Natural killer cell (primary cell): ENCODE measurements at regions not wholly inside any gene's neighbourhood (a gene's known extent, or its start where the extent isn't known, plus 50 kb on each side); places are given as distances from the start of the nearest gene placed in this dataset.

Source experiments
- ATAC-seq, 3 donors: fragments of 150-1000 bp in 2 of 3; fragments of 200-7000 bp in 1 of 3; cut with Tn5 transposase; 1 replicate in 1 of 3; 2 replicates in 2 of 3; pipeline ENCODE4 v1.10.0; 2021; ENCODE audit warnings: mild to moderate bottlenecking in 2 of 3, moderate library complexity in 2 of 3
- DNase-seq, 2 donors: peaks; one replicate each; pipeline versions ENCODE4 v3.0.0 to v3.0.0-alpha.2; 2013 to 2021; ENCODE audit warnings: mixed read lengths in 1 of 2
- H3K27ac ChIP-seq: one replicate; pipeline ENCODE4 v1.5.1; 2013; ENCODE audit warnings: mild to moderate bottlenecking, low read length
- H3K27me3 ChIP-seq: one replicate; pipeline ENCODE4 v1.6.1; 2013; ENCODE audit warnings: low read length; ENCODE audit not compliant: control insufficient read depth, insufficient read depth
- H3K36me3 ChIP-seq: one replicate; pipeline ENCODE4 v1.6.1; 2013; ENCODE audit warnings: low read length; ENCODE audit not compliant: control insufficient read depth, insufficient read depth
- H3K4me1 ChIP-seq: one replicate; pipeline ENCODE4 v1.6.1; 2013; ENCODE audit warnings: low read length; ENCODE audit not compliant: control insufficient read depth, insufficient read depth
- H3K4me3 ChIP-seq: one replicate; pipeline ENCODE4 v1.5.1; 2013; ENCODE audit warnings: low read length
- H3K9me3 ChIP-seq: one replicate; pipeline ENCODE4 v1.6.1; 2013; ENCODE audit warnings: low read length; ENCODE audit not compliant: control insufficient read depth, insufficient read depth
- H3K27ac Mint-ChIP-seq, 2 donors: one replicate each; pipeline ENCODE4 v1.8.0; 2022; ENCODE audit warnings: mild to moderate bottlenecking in 2 of 2, mixed read lengths in 2 of 2, moderate library complexity in 1 of 2
- H3K27me3 Mint-ChIP-seq, 2 donors: one replicate each; pipeline ENCODE4 v1.8.0; 2022; ENCODE audit warnings: low read depth in 2 of 2, mixed read lengths in 2 of 2
- H3K36me3 Mint-ChIP-seq: one replicate; pipeline ENCODE4 v1.8.0; 2022; ENCODE audit warnings: mixed read lengths
- H3K4me1 Mint-ChIP-seq, 2 donors: one replicate each; pipeline ENCODE4 v1.8.0; 2022; ENCODE audit warnings: mixed read lengths in 2 of 2
- H3K4me3 Mint-ChIP-seq: one replicate; pipeline ENCODE4 v1.8.0; 2022; ENCODE audit warnings: mild to moderate bottlenecking, moderate library complexity, mixed read lengths
- H3K9me3 Mint-ChIP-seq, 2 donors: one replicate each; pipeline ENCODE4 v1.8.0; 2022; ENCODE audit warnings: mixed read lengths in 2 of 2
- CTCF ChIP-seq: fragments of 200-600 bp; IDR thresholded peaks from one replicate; pipeline ENCODE4 v1.8.0; 2022; ENCODE audit warnings: antibody characterized with exemption
- WGBS: methylation state at CpG from one replicate; pipeline ENCODE4 v1.1.7; 2013; ENCODE audit warnings: missing lambda C conversion rate; ENCODE audit not compliant: insufficient coverage; 5-methylcytosine and 5-hydroxymethylcytosine counted together
- intact Hi-C: fragments of 100-400 bp; cut with micrococcal nuclease; formaldehyde crosslinking; loops from one replicate; pipeline ENCODE4 v1.14.2; 2022

GRCh38 chr3:184651904-184652303, 60.0 kb downstream of the MAGEF1 start:
- no peak overlapping the region for H3K4me3 Mint-ChIP-seq
- H3K9me3 Mint-ChIP-seq, result no peaks in the 10 kb centered on the region
- ATAC-seq (no peak), DNase-seq (no peak)
- H3K4me1 Mint-ChIP-seq, result no peaks in the 10 kb centered on the region
- Histone ChIP-seq H3K36me3 (no peaks in the 10 kb centered on the region), H3K9me3 (no peaks in the 10 kb centered on the region), H3K27me3 (no peaks in the 10 kb centered on the region), H3K4me3 (no peak overlapping the region), H3K27ac (no peak overlapping the region), H3K4me1 (no peaks in the 10 kb centered on the region)
- no peak overlapping the region for H3K27ac Mint-ChIP-seq
- no peaks in the 10 kb centered on the region for H3K36me3 Mint-ChIP-seq
- WGBS, result 85% methylated on average over 6 of the region's 6 CpGs
- intact Hi-C loops, result no loop called here
- peaks cover 5 to 8% of the 10 kb centered on the region in 2 donors for H3K27me3 Mint-ChIP-seq
- TF ChIP-seq CTCF, result no peak

GRCh38 chr3:184648636-184649035, 63.2 kb downstream of the MAGEF1 start:
- WGBS, result 92% methylated on average over 10 of the region's 10 CpGs
- no peaks in the 10 kb centered on the region for H3K36me3 Mint-ChIP-seq
- no peak for TF ChIP-seq CTCF

GRCh38 chr3:184647405-184647936, 64.4 kb downstream of the MAGEF1 start:
- no peaks in the 10 kb centered on the region for H3K4me1 Mint-ChIP-seq
- peaks cover 5 to 6% of the 10 kb centered on the region in 2 donors for H3K27me3 Mint-ChIP-seq
- no peak for DNase-seq
- ATAC-seq, result no peak
- H3K9me3 Mint-ChIP-seq, result no peaks in the 10 kb centered on the region
- no peak overlapping the region for H3K4me3 Mint-ChIP-seq
- H3K9me3 ChIP-seq, result no peaks in the 10 kb centered on the region
- H3K36me3 Mint-ChIP-seq, result no peaks in the 10 kb centered on the region
- no peaks in the 10 kb centered on the region for H3K27me3 ChIP-seq
- intact Hi-C loops, result no loop called here
- H3K4me3 ChIP-seq, result no peak overlapping the region
- no peak for TF ChIP-seq CTCF
- no peak overlapping the region for H3K27ac ChIP-seq
- WGBS, result 94% methylated on average over 7 of the region's 7 CpGs
- H3K36me3 ChIP-seq, result no peaks in the 10 kb centered on the region
- no peak overlapping the region for H3K27ac Mint-ChIP-seq
- no peaks in the 10 kb centered on the region for H3K4me1 ChIP-seq

More at GRCh38 chr3:184648636-184649035, 63.2 kb downstream of the MAGEF1 start:
- H3K36me3 ChIP-seq, result no peaks in the 10 kb centered on the region
- H3K4me1 ChIP-seq, result no peaks in the 10 kb centered on the region
- Mint-ChIP-seq H3K9me3 (no peaks in the 10 kb centered on the region), H3K4me3 (no peak overlapping the region), H3K4me1 (no peaks in the 10 kb centered on the region), H3K27ac (no peak overlapping the region), H3K27me3 (peaks cover 7 to 8% of the 10 kb centered on the region in 2 donors)
- H3K4me3 ChIP-seq, result no peak overlapping the region
- no peak for DNase-seq
- H3K27me3 ChIP-seq, result no peaks in the 10 kb centered on the region
- H3K27ac ChIP-seq, result no peak overlapping the region
- intact Hi-C loops, result no loop called here
- no peak for ATAC-seq
- no peaks in the 10 kb centered on the region for H3K9me3 ChIP-seq

- no peak for TF ChIP-seq CTCF
- Mint-ChIP-seq H3K36me3 (no peaks in the 10 kb centered on the region), H3K4me1 (no peaks in the 10 kb centered on the region), H3K27ac (no peak overlapping the region), H3K4me3 (no peak overlapping the region), H3K9me3 (no peaks in the 10 kb centered on the region), H3K27me3 (peaks cover 0 to 3% of the 10 kb centered on the region in 2 donors)
- no peak for DNase-seq
- Histone ChIP-seq H3K9me3 (no peaks in the 10 kb centered on the region), H3K27ac (no peak overlapping the region), H3K27me3 (no peaks in the 10 kb centered on the region), H3K36me3 (no peaks in the 10 kb centered on the region), H3K4me1 (no peaks in the 10 kb centered on the region), H3K4me3 (no peak overlapping the region)
- intact Hi-C loops, result no loop called here
- 94% methylated on average over 2 of the region's 3 CpGs for WGBS
- ATAC-seq, result no peak
Measured at GRCh38 chr3:184645336-184645735, 66.5 kb downstream of the MAGEF1 start.
